Smooth muscle cell (in vitro differentiated cells): ENCODE measurements at regions not wholly inside any gene's neighbourhood (a gene's known extent, or its start where the extent isn't known, plus 50 kb on each side); places are given as distances from the start of the nearest gene placed in this dataset.

Experiments
- DNase-seq: peaks from one replicate; lab custom pipeline; 2025; ENCODE audit not compliant: unreplicated experiment; lab: John Stamatoyannopoulos, UW
- H2AFZ ChIP-seq: fragments of 200-600 bp; sonication (generic); 2 replicates; pipeline ENCODE4 v1.6.0; 2016; ENCODE audit warnings: antibody characterized with exemption, low read depth, mild to moderate bottlenecking
- H3F3A ChIP-seq: fragments of 200-600 bp; sonication (generic); 2 replicates; pipeline ENCODE4 v1.6.0; 2017; ENCODE audit warnings: antibody characterized with exemption, low read depth
- H3K27ac ChIP-seq: fragments of 200-600 bp; sonication (generic); 2 replicates; pipeline ENCODE4 v1.5.1; 2016; ENCODE audit warnings: low read depth, mild to moderate bottlenecking
- H3K27me3 ChIP-seq: fragments of 200-600 bp; sonication (generic); 2 replicates; pipeline ENCODE4 v1.6.1; 2016; ENCODE audit warnings: low read depth, mild to moderate bottlenecking
- H3K36me3 ChIP-seq: fragments of 200-600 bp; sonication (generic); 2 replicates; pipeline ENCODE4 v1.5.1; 2016; ENCODE audit warnings: low read depth
- H3K4me1 ChIP-seq: fragments of 200-600 bp; sonication (generic); 2 replicates; pipeline ENCODE4 v1.5.1; 2016; ENCODE audit warnings: low read depth
- H3K4me2 ChIP-seq: fragments of 200-600 bp; sonication (generic); 2 replicates; pipeline ENCODE4 v1.6.0; 2016; ENCODE audit warnings: mild to moderate bottlenecking
- H3K4me3 ChIP-seq: fragments of 200-600 bp; sonication (generic); 2 replicates; pipeline ENCODE4 v1.5.1; 2016; ENCODE audit warnings: mild to moderate bottlenecking
- H3K79me2 ChIP-seq: fragments of 200-600 bp; sonication (generic); 2 replicates; pipeline ENCODE4 v1.6.0; 2016; ENCODE audit warnings: low read depth, mild to moderate bottlenecking
- H3K9ac ChIP-seq: fragments of 200-600 bp; sonication (generic); 2 replicates; pipeline ENCODE4 v1.6.0; 2016; ENCODE audit warnings: low read depth
- H3K9me3 ChIP-seq: fragments of 200-600 bp; sonication (generic); replicated peaks from 2 replicates; pipeline ENCODE4 v1.5.1; 2016; ENCODE audit warnings: low read depth
- H4K20me1 ChIP-seq: fragments of 200-600 bp; sonication (generic); 2 replicates; pipeline ENCODE4 v1.6.0; 2016; ENCODE audit warnings: low read depth
- WGBS: methylation state at CpG from one replicate; pipeline ENCODE4 v1.1.7; 2016; ENCODE audit warnings: low lambda C conversion rate; 5-methylcytosine and 5-hydroxymethylcytosine counted together
- TF ChIP-seq, protein P1 (sequence below): fragments of 200-600 bp; sonication (generic); IDR thresholded peaks from 2 replicates; pipeline ENCODE4 v1.5.1; 2017; ENCODE audit warnings: borderline replicate concordance, mild to moderate bottlenecking, antibody characterized with exemption; ENCODE audit not compliant: insufficient read depth, poor library complexity, severe bottlenecking

DNA sequence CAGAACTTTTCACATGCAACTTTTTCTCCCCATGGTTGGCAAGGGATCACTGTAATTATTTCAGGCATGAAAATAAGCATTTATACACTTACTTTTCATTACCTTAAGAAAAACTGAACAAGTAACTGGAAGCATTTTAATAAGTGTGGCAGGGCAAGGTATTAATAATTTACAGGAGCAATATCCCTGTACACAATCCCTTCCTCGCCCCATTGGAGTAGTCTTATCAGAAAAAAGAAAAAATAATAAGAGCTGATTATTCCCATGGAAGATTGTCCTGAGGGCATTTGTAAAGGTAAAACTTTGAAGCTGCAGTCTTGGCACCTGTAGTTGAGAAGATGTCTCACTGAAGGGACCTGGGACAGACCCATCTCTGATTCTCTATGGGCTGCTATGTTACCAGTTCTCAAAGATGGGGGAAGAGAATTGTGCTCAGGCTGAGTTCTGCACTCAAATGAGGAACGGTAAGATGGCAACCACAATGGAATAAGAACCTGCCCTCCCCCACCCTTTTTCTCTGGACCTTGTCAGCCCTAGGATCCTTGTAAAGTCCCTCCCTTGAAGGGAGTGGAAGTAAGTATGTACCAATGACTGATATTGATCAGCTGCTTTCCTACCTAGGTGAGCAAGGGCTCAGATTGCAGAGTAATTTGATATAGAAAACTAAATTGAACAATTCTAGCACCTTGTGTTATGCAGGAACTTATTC is 70.0 kb upstream of the AHI1 start:
- WGBS = 87% methylated on average over 2 of the region's 2 CpGs
- no peak overlapping the region for H3K4me3 ChIP-seq
- DNase-seq = no peak
- no peaks in the 10 kb centered on the region for H3K79me2 ChIP-seq
- no peaks in the 10 kb centered on the region for H3K36me3 ChIP-seq
- no peak overlapping the region for H2AFZ ChIP-seq
- no peaks in the 10 kb centered on the region for H3K9me3 ChIP-seq
- H3K4me2 ChIP-seq = peak overlapping the region; percentile 81
- no peak overlapping the region for H3K9ac ChIP-seq
- H3F3A ChIP-seq = no peaks in the 10 kb centered on the region
- no peak overlapping the region for H3K27ac ChIP-seq
- peaks cover 9% of the 10 kb centered on the region for H3K4me1 ChIP-seq
- no peaks in the 10 kb centered on the region for H4K20me1 ChIP-seq
- H3K27me3 ChIP-seq = no peaks in the 10 kb centered on the region
- TF ChIP-seq, protein P1, sequence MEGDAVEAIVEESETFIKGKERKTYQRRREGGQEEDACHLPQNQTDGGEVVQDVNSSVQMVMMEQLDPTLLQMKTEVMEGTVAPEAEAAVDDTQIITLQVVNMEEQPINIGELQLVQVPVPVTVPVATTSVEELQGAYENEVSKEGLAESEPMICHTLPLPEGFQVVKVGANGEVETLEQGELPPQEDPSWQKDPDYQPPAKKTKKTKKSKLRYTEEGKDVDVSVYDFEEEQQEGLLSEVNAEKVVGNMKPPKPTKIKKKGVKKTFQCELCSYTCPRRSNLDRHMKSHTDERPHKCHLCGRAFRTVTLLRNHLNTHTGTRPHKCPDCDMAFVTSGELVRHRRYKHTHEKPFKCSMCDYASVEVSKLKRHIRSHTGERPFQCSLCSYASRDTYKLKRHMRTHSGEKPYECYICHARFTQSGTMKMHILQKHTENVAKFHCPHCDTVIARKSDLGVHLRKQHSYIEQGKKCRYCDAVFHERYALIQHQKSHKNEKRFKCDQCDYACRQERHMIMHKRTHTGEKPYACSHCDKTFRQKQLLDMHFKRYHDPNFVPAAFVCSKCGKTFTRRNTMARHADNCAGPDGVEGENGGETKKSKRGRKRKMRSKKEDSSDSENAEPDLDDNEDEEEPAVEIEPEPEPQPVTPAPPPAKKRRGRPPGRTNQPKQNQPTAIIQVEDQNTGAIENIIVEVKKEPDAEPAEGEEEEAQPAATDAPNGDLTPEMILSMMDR = no peak

DNA sequence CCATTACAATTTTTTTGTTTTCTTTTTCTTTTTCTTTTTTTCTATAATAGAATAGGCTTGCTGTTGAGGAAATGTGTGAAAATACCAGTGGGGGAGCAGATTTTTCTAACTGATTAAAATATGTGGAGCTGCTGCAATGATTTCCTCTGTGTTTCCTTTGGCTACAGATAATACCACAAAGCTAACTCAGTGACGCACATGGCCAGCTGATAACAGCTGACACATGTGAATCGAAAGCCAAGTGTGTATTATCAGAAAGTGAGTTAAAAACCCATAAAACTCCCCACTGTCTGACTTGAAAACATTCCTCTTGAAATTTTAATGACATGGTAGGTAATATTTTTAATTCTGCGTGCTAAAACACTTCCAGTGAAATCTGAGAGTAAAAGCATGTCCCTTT is 70.8 kb upstream of the AHI1 start:
- Histone ChIP-seq H4K20me1 (no peaks in the 10 kb centered on the region), H3K9me3 (no peaks in the 10 kb centered on the region), H3K4me3 (no peak overlapping the region), H3K79me2 (no peaks in the 10 kb centered on the region), H3K27ac (peak overlapping the region; percentile 52), H3K27me3 (no peaks in the 10 kb centered on the region), H3K36me3 (no peaks in the 10 kb centered on the region), H3F3A (no peaks in the 10 kb centered on the region), H3K9ac (no peak overlapping the region), H2AFZ (no peak overlapping the region), H3K4me1 (peaks cover 9% of the 10 kb centered on the region), H3K4me2 (peak overlapping the region; percentile 81)
- no peak for DNase-seq
- 18% methylated on average over 3 of the region's 3 CpGs for WGBS
- TF ChIP-seq, protein P1 = no peak

DNA sequence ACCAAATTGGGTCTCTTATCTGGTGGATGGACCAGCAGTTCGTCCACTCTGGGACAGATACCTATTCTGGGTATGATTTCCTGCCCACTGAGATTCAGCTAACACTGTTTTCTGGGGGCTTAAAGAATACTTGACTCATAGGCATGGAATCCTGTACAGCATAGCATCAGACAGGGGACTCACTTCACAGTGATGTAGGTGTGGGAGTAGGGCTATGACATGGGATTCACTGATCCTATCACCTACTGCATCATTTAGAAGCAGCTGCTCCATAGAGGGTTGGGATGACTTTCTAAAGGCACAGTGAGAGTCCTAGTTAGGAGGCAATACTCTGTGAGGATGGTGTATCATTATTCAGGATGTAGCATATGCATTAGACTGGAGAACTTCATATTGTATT is 74.5 kb upstream of the AHI1 start:
- no peaks in the 10 kb centered on the region for H4K20me1 ChIP-seq
- H3K36me3 ChIP-seq = no peaks in the 10 kb centered on the region
- no peak overlapping the region for H3K27ac ChIP-seq
- H3K27me3 ChIP-seq = no peaks in the 10 kb centered on the region
- H3K9me3 ChIP-seq = no peaks in the 10 kb centered on the region
- no peak for DNase-seq
- H3K9ac ChIP-seq = no peak overlapping the region
- H3K4me3 ChIP-seq = no peak overlapping the region
- peaks cover 9% of the 10 kb centered on the region for H3K4me1 ChIP-seq
- no peaks in the 10 kb centered on the region for H3F3A ChIP-seq
- TF ChIP-seq, protein P1 = no peak
- no peak overlapping the region for H2AFZ ChIP-seq
- 64% methylated on average over 1 of the region's 1 CpG for WGBS
- H3K4me2 ChIP-seq = no peak overlapping the region
- no peaks in the 10 kb centered on the region for H3K79me2 ChIP-seq

DNA sequence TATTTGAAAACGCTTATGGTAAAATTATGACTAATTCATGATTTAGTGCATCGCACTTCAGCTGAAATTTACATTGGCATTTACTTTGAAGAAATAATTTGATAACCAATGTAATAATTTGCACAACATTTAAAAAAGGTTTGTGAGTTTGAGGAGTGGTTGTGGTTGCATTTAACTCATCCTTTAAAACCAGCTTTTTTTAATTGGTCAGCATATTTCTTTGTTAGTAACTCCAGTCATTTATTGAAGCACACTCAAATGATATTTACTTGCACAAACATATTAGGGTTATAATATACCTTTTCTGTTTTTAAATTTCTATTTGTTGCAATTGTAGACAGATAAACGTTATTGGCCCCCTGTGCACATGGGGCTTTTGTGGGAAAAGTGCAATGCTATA is 78.1 kb upstream of the AHI1 start:
- Histone ChIP-seq H3F3A (no peaks in the 10 kb centered on the region), H3K36me3 (no peaks in the 10 kb centered on the region)
- 90% methylated on average over 3 of the region's 3 CpGs for WGBS

More for the DNA sequence above, 78.1 kb upstream of the AHI1 start:
- Histone ChIP-seq H3K79me2 (no peaks in the 10 kb centered on the region), H3K9ac (no peak overlapping the region), H3K27ac (no peak overlapping the region), H3K4me3 (no peak overlapping the region), H3K9me3 (no peaks in the 10 kb centered on the region), H3K4me1 (peaks cover 3% of the 10 kb centered on the region), H3K27me3 (no peaks in the 10 kb centered on the region), H2AFZ (no peak overlapping the region), H4K20me1 (no peaks in the 10 kb centered on the region), H3K4me2 (no peak overlapping the region)
- TF ChIP-seq, protein P1 = no peak
- DNase-seq = no peak
